OCI-LY1 (cell line): ENCODE measurements at regions not wholly inside any gene's neighbourhood (a gene's known extent, or its start where the extent isn't known, plus 50 kb on each side); places are given as distances from the start of the nearest gene placed in this dataset.

Experiments used
- H2AFZ ChIP-seq: fragments of 200-600 bp; sonication (generic), shearing (Covaris generic); 2 replicates; pipeline ENCODE4 v1.6.0; 2014; ENCODE audit warnings: antibody characterized with exemption, mild to moderate bottlenecking, low read length
- H3F3A ChIP-seq: fragments of 200-600 bp; sonication (generic), shearing (Covaris generic); 2 replicates; pipeline ENCODE4 v1.6.0; 2014; ENCODE audit warnings: mild to moderate bottlenecking, antibody characterized with exemption, low read length, moderate library complexity; ENCODE audit not compliant: insufficient read depth
- H3K27ac ChIP-seq: fragments of 200-600 bp; sonication (generic); 2 replicates; pipeline ENCODE4 v1.5.1; 2014; ENCODE audit warnings: low read length, mixed run types, mild to moderate bottlenecking, low read depth; ENCODE audit not compliant: poor library complexity, severe bottlenecking
- H3K27me3 ChIP-seq: fragments of 200-600 bp; sonication (generic); 2 replicates; pipeline ENCODE4 v1.6.0; 2014; ENCODE audit warnings: antibody characterized with exemption, mild to moderate bottlenecking, low read length, moderate library complexity; ENCODE audit not compliant: insufficient read depth
- H3K36me3 ChIP-seq: fragments of 200-600 bp; sonication (generic); 2 replicates; pipeline ENCODE4 v1.6.1; 2014; ENCODE audit warnings: mild to moderate bottlenecking, antibody characterized with exemption, low read length, moderate library complexity, mixed read lengths; ENCODE audit not compliant: insufficient read depth
- H3K4me1 ChIP-seq: fragments of 200-600 bp; sonication (generic); 2 replicates; pipeline ENCODE4 v1.5.1; 2014; ENCODE audit warnings: mild to moderate bottlenecking, low read length, moderate library complexity; ENCODE audit not compliant: insufficient read depth, severe bottlenecking
- H3K4me2 ChIP-seq: fragments of 200-600 bp; sonication (generic), shearing (Covaris generic); 2 replicates; pipeline ENCODE4 v1.6.1; 2014; ENCODE audit warnings: low read length
- H3K4me3 ChIP-seq: fragments of 200-600 bp; sonication (generic); 2 replicates; pipeline ENCODE4 v1.5.1; 2014; ENCODE audit warnings: low read length, low read depth, mild to moderate bottlenecking, mixed read lengths; ENCODE audit not compliant: poor library complexity, severe bottlenecking
- H3K79me2 ChIP-seq: fragments of 200-600 bp; shearing (Covaris generic); 2 replicates; pipeline ENCODE4 v1.6.1; 2016; ENCODE audit warnings: mixed run types, low read length, mixed read lengths; ENCODE audit not compliant: insufficient read depth
- H3K9ac ChIP-seq: fragments of 200-600 bp; sonication (generic), shearing (Covaris generic); 2 replicates; pipeline ENCODE4 v1.6.1; 2014; ENCODE audit warnings: mild to moderate bottlenecking, low read length, mixed read lengths
- H3K9me2 ChIP-seq: fragments of 200-600 bp; sonication (generic), shearing (Covaris generic); 2 replicates; pipeline ENCODE4 v1.6.1; 2014; ENCODE audit warnings: low read depth, mild to moderate bottlenecking, low read length, mixed read lengths
- H3K9me3 ChIP-seq: fragments of 200-600 bp; shearing (Covaris generic); 2 replicates; pipeline ENCODE4 v1.6.1; 2014; ENCODE audit warnings: low read length, mixed read lengths
- H4K20me1 ChIP-seq: fragments of 200-600 bp; sonication (generic), shearing (Covaris generic); 2 replicates; pipeline ENCODE4 v1.6.0; 2016; ENCODE audit warnings: mild to moderate bottlenecking, low read length; ENCODE audit not compliant: insufficient read depth
- CTCF ChIP-seq: fragments of 200-600 bp; sonication (generic), shearing (Covaris generic); IDR thresholded peaks from 2 replicates; pipeline ENCODE4 v1.5.1; 2017; ENCODE audit warnings: mild to moderate bottlenecking, antibody characterized with exemption, low read length, moderate library complexity, mixed read lengths
- EZH2 ChIP-seq: fragments of 200-600 bp; sonication (generic), shearing (Covaris generic); IDR thresholded peaks from 2 replicates; pipeline ENCODE4 v1.8.0; 2017; ENCODE audit warnings: borderline replicate concordance, mixed run types, mild to moderate bottlenecking, antibody characterized with exemption, low read length, moderate library complexity, mixed read lengths

DNA sequence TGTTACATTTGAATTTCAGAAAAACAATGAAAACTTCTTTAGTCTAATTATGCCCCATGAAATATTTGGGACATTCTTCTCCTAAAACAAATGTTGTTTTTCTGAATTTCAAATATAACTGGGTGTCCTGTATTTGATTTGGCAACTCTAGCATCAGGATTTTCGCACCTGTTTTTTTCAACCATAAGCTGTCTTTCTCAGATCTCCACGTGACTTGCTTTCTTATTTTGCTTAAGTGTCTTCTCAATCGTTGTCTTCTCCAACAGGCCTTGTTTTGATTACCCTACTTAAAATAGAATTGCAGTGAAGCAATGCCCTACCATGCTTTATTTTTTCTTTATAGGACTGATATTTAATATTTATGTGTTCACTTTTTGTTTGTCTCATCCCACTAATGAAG lies 752.8 kb upstream of the RGS18 start:
- Histone ChIP-seq H3K36me3 (no peaks in the 10 kb centered on the region), H3K9me2 (no peaks in the 10 kb centered on the region), H3K79me2 (no peaks in the 10 kb centered on the region), H3K4me2 (no peak overlapping the region), H2AFZ (no peak overlapping the region), H3K4me3 (no peak overlapping the region), H3K9me3 (no peaks in the 10 kb centered on the region), H3F3A (no peaks in the 10 kb centered on the region), H3K27me3 (no peaks in the 10 kb centered on the region), H3K9ac (no peak overlapping the region), H3K27ac (no peak overlapping the region), H4K20me1 (no peaks in the 10 kb centered on the region), H3K4me1 (no peaks in the 10 kb centered on the region)
- no peak for TF ChIP-seq CTCF
- no peak for TF ChIP-seq EZH2

GRCh38 chr1:191414981-191415640 lies 743.2 kb upstream of the RGS18 start:
- Histone ChIP-seq H4K20me1 (no peaks in the 10 kb centered on the region), H2AFZ (no peak overlapping the region)

GRCh38 chr1:191419842-191420241 lies 738.4 kb upstream of the RGS18 start:
- Histone ChIP-seq H2AFZ (no peak overlapping the region), H3K9me2 (no peaks in the 10 kb centered on the region), H3F3A (no peaks in the 10 kb centered on the region), H3K9ac (no peak overlapping the region), H3K79me2 (no peaks in the 10 kb centered on the region), H4K20me1 (no peaks in the 10 kb centered on the region), H3K4me2 (no peak overlapping the region), H3K27ac (no peak overlapping the region), H3K9me3 (no peaks in the 10 kb centered on the region), H3K27me3 (no peaks in the 10 kb centered on the region), H3K4me3 (no peak overlapping the region), H3K36me3 (no peaks in the 10 kb centered on the region), H3K4me1 (no peaks in the 10 kb centered on the region)
- TF ChIP-seq CTCF, result no peak
- TF ChIP-seq EZH2, result no peak

More at GRCh38 chr1:191414981-191415640, 743.2 kb upstream of the RGS18 start:
- no peak overlapping the region for H3K4me2 ChIP-seq
- H3K9ac ChIP-seq, result no peak overlapping the region
- H3K27ac ChIP-seq, result no peak overlapping the region
- H3K4me1 ChIP-seq, result no peaks in the 10 kb centered on the region
- H3F3A ChIP-seq, result no peaks in the 10 kb centered on the region
- no peaks in the 10 kb centered on the region for H3K79me2 ChIP-seq
- H3K9me3 ChIP-seq, result no peaks in the 10 kb centered on the region
- no peaks in the 10 kb centered on the region for H3K27me3 ChIP-seq
- TF ChIP-seq EZH2 (no peak), CTCF (no peak)
- no peak overlapping the region for H3K4me3 ChIP-seq
- no peaks in the 10 kb centered on the region for H3K9me2 ChIP-seq
- no peaks in the 10 kb centered on the region for H3K36me3 ChIP-seq
